H9 (cell line): ENCODE measurements at regions not wholly inside any gene's neighbourhood (a gene's known extent, or its start where the extent isn't known, plus 50 kb on each side); places are given as distances from the start of the nearest gene placed in this dataset.

ENCODE experiments used
- DNase-seq: peaks from one replicate; pipeline ENCODE4 v3.0.0-alpha.2; 2017
- H2AFZ ChIP-seq: one replicate; pipeline ENCODE4 v1.6.1; 2013; ENCODE audit warnings: mild to moderate bottlenecking, low read length, control low read depth, moderate library complexity
- H2AK5ac ChIP-seq: 2 replicates; pipeline ENCODE4 v1.6.1; 2013; ENCODE audit warnings: low read length, control low read depth, mixed read lengths; ENCODE audit not compliant: insufficient read length
- H2BK120ac ChIP-seq: one replicate; pipeline ENCODE4 v1.6.1; 2013; ENCODE audit warnings: low read depth, mild to moderate bottlenecking, low read length, control low read depth, inconsistent platforms; ENCODE audit not compliant: poor library complexity, severe bottlenecking
- H2BK12ac ChIP-seq: 2 replicates; pipeline ENCODE4 v1.6.1; 2013; ENCODE audit warnings: low read length, control low read depth, mixed read lengths, low read depth; ENCODE audit not compliant: insufficient read length
- H2BK15ac ChIP-seq: 2 replicates; pipeline ENCODE4 v1.6.1; 2013; ENCODE audit warnings: low read depth, low read length, control low read depth
- H2BK20ac ChIP-seq: one replicate; pipeline ENCODE4 v1.6.1; 2013; ENCODE audit warnings: low read depth, mild to moderate bottlenecking, low read length, control low read depth, inconsistent platforms; ENCODE audit not compliant: poor library complexity, severe bottlenecking
- H2BK5ac ChIP-seq: 2 replicates; pipeline ENCODE4 v1.6.1; 2013; ENCODE audit warnings: low read length, control low read depth, mixed read lengths; ENCODE audit not compliant: insufficient read length
- H3K14ac ChIP-seq: 2 replicates; pipeline ENCODE4 v1.6.1; 2013; ENCODE audit warnings: low read length, control low read depth; ENCODE audit not compliant: insufficient read depth
- H3K18ac ChIP-seq: 2 replicates; pipeline ENCODE4 v1.6.1; 2013; ENCODE audit warnings: low read depth, mild to moderate bottlenecking, mixed read lengths, low read length, control low read depth; ENCODE audit not compliant: insufficient read length
- H3K23ac ChIP-seq: 2 replicates; pipeline ENCODE4 v1.6.1; 2013; ENCODE audit warnings: low read length, control low read depth, mixed read lengths, low read depth; ENCODE audit not compliant: insufficient read length
- H3K23me2 ChIP-seq: 2 replicates; pipeline ENCODE4 v1.6.1; 2013; ENCODE audit warnings: low read depth, mild to moderate bottlenecking, mixed read lengths, low read length, control low read depth; ENCODE audit not compliant: insufficient read length, poor library complexity, severe bottlenecking
- H3K27ac ChIP-seq: 2 replicates; pipeline ENCODE4 v1.5.1; 2013; ENCODE audit warnings: low read length, control low read depth, mixed read lengths, low read depth; ENCODE audit not compliant: insufficient read length
- H3K27me3 ChIP-seq: 2 replicates; pipeline ENCODE4 v1.6.1; 2013; ENCODE audit warnings: low read length, control low read depth, inconsistent platforms; ENCODE audit not compliant: insufficient read depth
- H3K4ac ChIP-seq: 2 replicates; pipeline ENCODE4 v1.6.1; 2013; ENCODE audit warnings: low read depth, mild to moderate bottlenecking, control low read depth, inconsistent platforms, low read length, moderate library complexity
- H3K4me1 ChIP-seq: 2 replicates; pipeline ENCODE4 v1.6.1; 2013; ENCODE audit warnings: low read length, control low read depth, inconsistent platforms; ENCODE audit not compliant: insufficient read depth
- H3K4me2 ChIP-seq: 2 replicates; pipeline ENCODE4 v1.6.1; 2013; ENCODE audit warnings: low read length, control low read depth, mixed read lengths; ENCODE audit not compliant: insufficient read length, insufficient read depth
- H3K56ac ChIP-seq: 2 replicates; pipeline ENCODE4 v1.6.1; 2013; ENCODE audit warnings: low read depth, mild to moderate bottlenecking, mixed read lengths, low read length, control low read depth; ENCODE audit not compliant: insufficient read length
- H3K79me1 ChIP-seq: 2 replicates; pipeline ENCODE4 v1.6.1; 2013; ENCODE audit warnings: low read depth, mild to moderate bottlenecking, moderate library complexity, low read length, control low read depth, inconsistent platforms; ENCODE audit not compliant: insufficient read depth, poor library complexity, severe bottlenecking
- H3K79me2 ChIP-seq: 2 replicates; pipeline ENCODE4 v1.6.1; 2013; ENCODE audit warnings: low read length, control low read depth, inconsistent platforms; ENCODE audit not compliant: insufficient read depth
- H3K9ac ChIP-seq: 2 replicates; pipeline ENCODE4 v1.6.1; 2013; ENCODE audit warnings: low read length, control low read depth, mixed read lengths; ENCODE audit not compliant: insufficient read length; ENCODE audit errors: extremely low read depth
- H3K9me3 ChIP-seq: one replicate; pipeline ENCODE4 v1.6.1; 2013; ENCODE audit warnings: low read depth, low read length, inconsistent platforms; ENCODE audit not compliant: control insufficient read depth
- H3T11ph ChIP-seq: one replicate; pipeline ENCODE4 v1.6.1; 2013; ENCODE audit warnings: mild to moderate bottlenecking, low read length, control low read depth, inconsistent platforms
- H4K20me1 ChIP-seq: one replicate; pipeline ENCODE4 v1.6.1; 2013; ENCODE audit not compliant: control insufficient read depth, insufficient read length, insufficient read depth
- H4K5ac ChIP-seq: 2 replicates; pipeline ENCODE4 v1.6.1; 2013; ENCODE audit warnings: low read depth, mild to moderate bottlenecking, mixed read lengths, low read length, control low read depth; ENCODE audit not compliant: insufficient read length
- H4K8ac ChIP-seq: replicated peaks from 2 replicates; pipeline ENCODE4 v1.6.1; 2013; ENCODE audit warnings: low read length, control low read depth, mixed read lengths, low read depth; ENCODE audit not compliant: insufficient read length
- H4K91ac ChIP-seq: 2 replicates; pipeline ENCODE4 v1.6.1; 2013; ENCODE audit warnings: low read depth, mild to moderate bottlenecking, moderate library complexity, mixed read lengths, low read length, control low read depth; ENCODE audit not compliant: insufficient read length
- H3K27ac Mint-ChIP-seq, 3 experiments: 2 replicates in 2 of 3; 3 replicates in 1 of 3; pipeline ENCODE4 v1.8.0; 2020 to 2021; ENCODE audit warnings: mixed read lengths in 3 of 3, mild to moderate bottlenecking in 1 of 3, moderate library complexity in 1 of 3
- H3K27me3 Mint-ChIP-seq: 2 replicates; pipeline ENCODE4 v1.8.0; 2021; ENCODE audit warnings: low read depth, mild to moderate bottlenecking, moderate library complexity, mixed read lengths
- H3K36me3 Mint-ChIP-seq, 3 experiments: 2 replicates in 2 of 3; 3 replicates in 1 of 3; pipeline ENCODE4 v1.8.0; 2020 to 2021; ENCODE audit warnings: low read depth in 3 of 3, mixed read lengths in 3 of 3; ENCODE audit not compliant: insufficient read depth in 1 of 3
- H3K4me1 Mint-ChIP-seq, 2 experiments: 2 replicates each; pipeline ENCODE4 v1.8.0; 2020; ENCODE audit warnings: mixed read lengths in 2 of 2
- H3K4me3 Mint-ChIP-seq, 2 experiments: 2 replicates in 1 of 2; 3 replicates in 1 of 2; pipeline ENCODE4 v1.8.0; 2020 to 2021; ENCODE audit warnings: mild to moderate bottlenecking in 2 of 2, mixed read lengths in 2 of 2, moderate library complexity in 1 of 2
- H3K9me3 Mint-ChIP-seq, 2 experiments: 2 replicates in 1 of 2; 3 replicates in 1 of 2; pipeline ENCODE4 v1.8.0; 2020; ENCODE audit warnings: mild to moderate bottlenecking in 2 of 2, mixed read lengths in 2 of 2, moderate library complexity in 1 of 2
- WGBS: extraction: QIAGEN DNeasy Blood & Tissue Kit; methylation state at CpG from one replicate; pipeline ENCODE4 v1.1.7; 2013; ENCODE audit warnings: missing lambda C conversion rate, low lambda C conversion rate, mixed read lengths; ENCODE audit not compliant: insufficient read length; ENCODE audit errors: extremely low coverage; 5-methylcytosine and 5-hydroxymethylcytosine counted together
- TF ChIP-seq, protein P1 (sequence below): fragments of 200-600 bp; sonication (generic); conservative IDR thresholded peaks from 3 replicates; pipeline ENCODE4 v1.8.0; 2021; ENCODE audit warnings: antibody characterized with exemption, mild to moderate bottlenecking

DNA sequence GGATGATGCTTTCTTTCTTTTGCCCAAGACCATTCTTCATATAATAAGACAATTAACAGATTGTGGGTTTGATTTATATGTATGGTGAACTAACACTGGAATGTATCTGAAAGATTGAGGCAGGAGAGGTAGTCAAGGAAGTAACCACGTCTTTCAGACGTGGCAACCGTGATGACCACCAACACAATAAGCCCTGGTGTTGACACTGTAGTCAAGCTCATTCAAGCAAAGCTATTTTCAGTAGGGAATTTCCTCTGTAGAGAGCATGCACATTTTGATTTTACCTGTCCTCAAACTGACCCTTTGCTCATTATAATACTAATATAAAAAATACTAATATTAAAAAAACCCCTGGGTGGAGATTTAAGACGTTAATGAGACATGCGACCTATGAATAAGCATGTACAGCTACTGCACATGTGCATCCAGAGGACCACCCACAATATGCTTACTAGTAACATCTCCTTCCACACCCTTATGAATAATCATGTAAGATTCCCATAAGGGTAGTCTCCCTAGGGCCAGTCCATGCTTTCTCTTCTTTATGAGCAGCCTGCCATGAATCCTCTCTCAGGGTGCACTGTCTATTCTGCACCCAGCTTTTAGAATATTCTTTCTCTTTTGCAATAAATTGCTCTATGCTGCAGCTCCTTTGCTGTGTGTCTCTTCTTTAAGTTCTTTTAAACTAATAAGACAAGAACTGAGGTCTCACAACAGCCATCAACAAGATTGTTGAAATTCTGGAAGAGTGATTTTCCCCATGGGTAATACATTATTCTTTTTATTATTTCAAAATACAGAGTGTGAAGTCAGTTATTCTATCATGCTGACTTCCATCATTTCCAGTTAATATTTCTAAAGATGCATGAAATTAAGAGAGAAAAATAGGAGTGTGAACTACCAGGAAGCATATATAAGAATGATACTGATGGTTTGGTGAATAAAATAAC, 151.3 kb upstream of the NPVF start:
- no peak overlapping the region for H3K56ac ChIP-seq

More for the DNA sequence above, 151.3 kb upstream of the NPVF start:
- no peaks in the 10 kb centered on the region for H3K79me1 ChIP-seq
- Mint-ChIP-seq H3K27ac (no peak overlapping the region), H3K36me3 (no peaks in the 10 kb centered on the region), H3K9me3 (no peaks in the 10 kb centered on the region), H3K27me3 (peaks cover 3% of the 10 kb centered on the region), H3K4me3 (no peak overlapping the region), H3K4me1 (peaks cover 2 to 3% of the 10 kb centered on the region in 2 experiments; a peak in 1 of 4 replicates)
- H4K5ac ChIP-seq: no peak overlapping the region
- H2AK5ac ChIP-seq: no peak overlapping the region
- H2BK12ac ChIP-seq: no peak overlapping the region
- TF ChIP-seq, protein P1, sequence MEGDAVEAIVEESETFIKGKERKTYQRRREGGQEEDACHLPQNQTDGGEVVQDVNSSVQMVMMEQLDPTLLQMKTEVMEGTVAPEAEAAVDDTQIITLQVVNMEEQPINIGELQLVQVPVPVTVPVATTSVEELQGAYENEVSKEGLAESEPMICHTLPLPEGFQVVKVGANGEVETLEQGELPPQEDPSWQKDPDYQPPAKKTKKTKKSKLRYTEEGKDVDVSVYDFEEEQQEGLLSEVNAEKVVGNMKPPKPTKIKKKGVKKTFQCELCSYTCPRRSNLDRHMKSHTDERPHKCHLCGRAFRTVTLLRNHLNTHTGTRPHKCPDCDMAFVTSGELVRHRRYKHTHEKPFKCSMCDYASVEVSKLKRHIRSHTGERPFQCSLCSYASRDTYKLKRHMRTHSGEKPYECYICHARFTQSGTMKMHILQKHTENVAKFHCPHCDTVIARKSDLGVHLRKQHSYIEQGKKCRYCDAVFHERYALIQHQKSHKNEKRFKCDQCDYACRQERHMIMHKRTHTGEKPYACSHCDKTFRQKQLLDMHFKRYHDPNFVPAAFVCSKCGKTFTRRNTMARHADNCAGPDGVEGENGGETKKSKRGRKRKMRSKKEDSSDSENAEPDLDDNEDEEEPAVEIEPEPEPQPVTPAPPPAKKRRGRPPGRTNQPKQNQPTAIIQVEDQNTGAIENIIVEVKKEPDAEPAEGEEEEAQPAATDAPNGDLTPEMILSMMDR: no peak
- no peak overlapping the region for H2BK15ac ChIP-seq
- H3K27ac ChIP-seq: no peak overlapping the region
- H2BK120ac ChIP-seq: no peak overlapping the region
- no peak overlapping the region for H2AFZ ChIP-seq
- H3K23me2 ChIP-seq: no peaks in the 10 kb centered on the region
- H3K9ac ChIP-seq: no peak overlapping the region
- no peak overlapping the region for H3K14ac ChIP-seq
- no peak overlapping the region for H4K91ac ChIP-seq
- H3K9me3 ChIP-seq: no peaks in the 10 kb centered on the region
- no peak overlapping the region for H3K23ac ChIP-seq
- no peak for DNase-seq
- no peaks in the 10 kb centered on the region for H3K4me1 ChIP-seq
- H4K20me1 ChIP-seq: no peaks in the 10 kb centered on the region
- no peak overlapping the region for H3T11ph ChIP-seq
- no peak overlapping the region for H2BK5ac ChIP-seq
- no peak overlapping the region for H3K4ac ChIP-seq
- no peaks in the 10 kb centered on the region for H3K27me3 ChIP-seq
- H3K18ac ChIP-seq: no peak overlapping the region
- no peak overlapping the region for H2BK20ac ChIP-seq
- no CpG with 5 or more reads among the region's 5 CpGs for WGBS
- H3K79me2 ChIP-seq: no peaks in the 10 kb centered on the region
- no peak overlapping the region for H4K8ac ChIP-seq
- no peak overlapping the region for H3K4me2 ChIP-seq
